Loucy (cell line): ENCODE measurements at regions not wholly inside any gene's neighbourhood (a gene's known extent, or its start where the extent isn't known, plus 50 kb on each side); places are given as distances from the start of the nearest gene placed in this dataset.

Source experiments
- H2AFZ ChIP-seq: fragments of 200-600 bp; sonication (generic); 2 replicates; pipeline ENCODE4 v1.6.0; 2016; ENCODE audit warnings: antibody characterized with exemption, mild to moderate bottlenecking, low read length, moderate library complexity
- H3F3A ChIP-seq: fragments of 200-600 bp; 2 replicates; pipeline ENCODE4 v1.6.0; 2016; ENCODE audit warnings: antibody characterized with exemption, low read depth, mild to moderate bottlenecking
- H3K27me3 ChIP-seq: fragments of 200-600 bp; sonication (generic); 2 replicates; pipeline ENCODE4 v1.6.1; 2014; ENCODE audit warnings: low read length, mild to moderate bottlenecking; ENCODE audit not compliant: insufficient read depth, poor library complexity, severe bottlenecking
- H3K36me3 ChIP-seq: fragments of 200-600 bp; sonication (generic); 2 replicates; pipeline ENCODE4 v1.6.1; 2016; ENCODE audit warnings: low read length; ENCODE audit not compliant: insufficient read depth
- H3K4me1 ChIP-seq: fragments of 200-600 bp; sonication (generic); 2 replicates; pipeline ENCODE4 v1.5.1; 2014; ENCODE audit warnings: low read length, mild to moderate bottlenecking; ENCODE audit not compliant: insufficient read depth, poor library complexity, severe bottlenecking
- H3K4me2 ChIP-seq: fragments of 200-600 bp; sonication (generic); 2 replicates; pipeline ENCODE4 v1.6.0; 2014; ENCODE audit warnings: antibody characterized with exemption, low read length, low read depth, mild to moderate bottlenecking; ENCODE audit not compliant: poor library complexity, severe bottlenecking
- H3K4me3 ChIP-seq: fragments of 200-600 bp; sonication (generic); 2 replicates; pipeline ENCODE4 v1.5.1; 2014; ENCODE audit warnings: low read length, mild to moderate bottlenecking, mixed read lengths; ENCODE audit not compliant: poor library complexity, severe bottlenecking
- H3K79me2 ChIP-seq: fragments of 200-600 bp; sonication (generic); 2 replicates; pipeline ENCODE4 v1.6.1; 2014; ENCODE audit warnings: low read length; ENCODE audit not compliant: insufficient read depth
- H3K9ac ChIP-seq: fragments of 200-600 bp; sonication (generic); 2 replicates; pipeline ENCODE4 v1.6.0; 2014; ENCODE audit warnings: mild to moderate bottlenecking, low read depth, low read length, moderate library complexity; ENCODE audit not compliant: poor library complexity, severe bottlenecking
- H3K9me2 ChIP-seq: fragments of 200-600 bp; sonication (generic); replicated peaks from 2 replicates; pipeline ENCODE4 v1.6.1; 2016; ENCODE audit warnings: low read depth, low read length, mixed read lengths
- H3K9me3 ChIP-seq: fragments of 200-600 bp; sonication (generic); 2 replicates; pipeline ENCODE4 v1.6.1; 2014; ENCODE audit warnings: mild to moderate bottlenecking, antibody characterized with exemption, low read length, low read depth; ENCODE audit not compliant: insufficient read depth
- H4K20me1 ChIP-seq: fragments of 200-600 bp; sonication (generic); 2 replicates; pipeline ENCODE4 v1.6.0; 2014; ENCODE audit warnings: antibody characterized with exemption, low read length, mild to moderate bottlenecking; ENCODE audit not compliant: insufficient read depth, poor library complexity, severe bottlenecking
- EZH2phosphoT487 ChIP-seq: fragments of 200-600 bp; IDR thresholded peaks from 2 replicates; pipeline ENCODE4 v1.6.1; 2018; ENCODE audit warnings: antibody characterized with exemption, mild to moderate bottlenecking, moderate library complexity, borderline replicate concordance
- TF ChIP-seq, protein P1 (sequence below): fragments of 200-600 bp; sonication (generic); conservative IDR thresholded peaks from 2 replicates; pipeline ENCODE4 v1.5.1; 2014; ENCODE audit warnings: mild to moderate bottlenecking, antibody characterized with exemption, low read length

DNA sequence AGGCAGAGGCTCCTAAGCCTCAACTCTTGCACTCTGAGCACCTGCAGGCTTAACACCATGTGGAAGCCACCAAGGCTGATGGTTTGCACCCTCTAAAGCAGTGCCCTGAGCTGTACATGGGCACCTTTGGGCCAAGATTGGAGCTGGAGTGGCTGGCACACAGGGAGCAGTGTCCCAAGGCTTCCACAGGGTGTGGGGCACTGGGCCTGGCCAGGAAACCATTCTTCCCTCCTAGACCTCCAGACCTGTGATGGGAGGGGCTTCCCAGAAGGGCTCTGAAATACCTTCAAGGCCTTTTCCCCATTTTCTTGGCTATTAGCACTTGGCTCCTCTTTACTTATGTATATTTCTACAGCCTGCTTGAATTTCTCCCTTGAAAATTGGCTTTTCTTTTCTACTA lies 67.9 kb upstream of the PPM1J start:
- H3K4me1 ChIP-seq = no peaks in the 10 kb centered on the region
- no peaks in the 10 kb centered on the region for H3F3A ChIP-seq
- H3K36me3 ChIP-seq = no peaks in the 10 kb centered on the region
- no peak overlapping the region for H3K4me3 ChIP-seq
- no peak overlapping the region for H3K4me2 ChIP-seq
- no peaks in the 10 kb centered on the region for H3K79me2 ChIP-seq
- H2AFZ ChIP-seq = no peak overlapping the region
- H3K9ac ChIP-seq = no peak overlapping the region
- no peaks in the 10 kb centered on the region for H3K9me3 ChIP-seq
- no peaks in the 10 kb centered on the region for H3K9me2 ChIP-seq
- TF ChIP-seq EZH2phosphoT487 = no peak
- TF ChIP-seq, protein P1, sequence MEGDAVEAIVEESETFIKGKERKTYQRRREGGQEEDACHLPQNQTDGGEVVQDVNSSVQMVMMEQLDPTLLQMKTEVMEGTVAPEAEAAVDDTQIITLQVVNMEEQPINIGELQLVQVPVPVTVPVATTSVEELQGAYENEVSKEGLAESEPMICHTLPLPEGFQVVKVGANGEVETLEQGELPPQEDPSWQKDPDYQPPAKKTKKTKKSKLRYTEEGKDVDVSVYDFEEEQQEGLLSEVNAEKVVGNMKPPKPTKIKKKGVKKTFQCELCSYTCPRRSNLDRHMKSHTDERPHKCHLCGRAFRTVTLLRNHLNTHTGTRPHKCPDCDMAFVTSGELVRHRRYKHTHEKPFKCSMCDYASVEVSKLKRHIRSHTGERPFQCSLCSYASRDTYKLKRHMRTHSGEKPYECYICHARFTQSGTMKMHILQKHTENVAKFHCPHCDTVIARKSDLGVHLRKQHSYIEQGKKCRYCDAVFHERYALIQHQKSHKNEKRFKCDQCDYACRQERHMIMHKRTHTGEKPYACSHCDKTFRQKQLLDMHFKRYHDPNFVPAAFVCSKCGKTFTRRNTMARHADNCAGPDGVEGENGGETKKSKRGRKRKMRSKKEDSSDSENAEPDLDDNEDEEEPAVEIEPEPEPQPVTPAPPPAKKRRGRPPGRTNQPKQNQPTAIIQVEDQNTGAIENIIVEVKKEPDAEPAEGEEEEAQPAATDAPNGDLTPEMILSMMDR = no peak
- H4K20me1 ChIP-seq = no peaks in the 10 kb centered on the region
- H3K27me3 ChIP-seq = no peaks in the 10 kb centered on the region

DNA sequence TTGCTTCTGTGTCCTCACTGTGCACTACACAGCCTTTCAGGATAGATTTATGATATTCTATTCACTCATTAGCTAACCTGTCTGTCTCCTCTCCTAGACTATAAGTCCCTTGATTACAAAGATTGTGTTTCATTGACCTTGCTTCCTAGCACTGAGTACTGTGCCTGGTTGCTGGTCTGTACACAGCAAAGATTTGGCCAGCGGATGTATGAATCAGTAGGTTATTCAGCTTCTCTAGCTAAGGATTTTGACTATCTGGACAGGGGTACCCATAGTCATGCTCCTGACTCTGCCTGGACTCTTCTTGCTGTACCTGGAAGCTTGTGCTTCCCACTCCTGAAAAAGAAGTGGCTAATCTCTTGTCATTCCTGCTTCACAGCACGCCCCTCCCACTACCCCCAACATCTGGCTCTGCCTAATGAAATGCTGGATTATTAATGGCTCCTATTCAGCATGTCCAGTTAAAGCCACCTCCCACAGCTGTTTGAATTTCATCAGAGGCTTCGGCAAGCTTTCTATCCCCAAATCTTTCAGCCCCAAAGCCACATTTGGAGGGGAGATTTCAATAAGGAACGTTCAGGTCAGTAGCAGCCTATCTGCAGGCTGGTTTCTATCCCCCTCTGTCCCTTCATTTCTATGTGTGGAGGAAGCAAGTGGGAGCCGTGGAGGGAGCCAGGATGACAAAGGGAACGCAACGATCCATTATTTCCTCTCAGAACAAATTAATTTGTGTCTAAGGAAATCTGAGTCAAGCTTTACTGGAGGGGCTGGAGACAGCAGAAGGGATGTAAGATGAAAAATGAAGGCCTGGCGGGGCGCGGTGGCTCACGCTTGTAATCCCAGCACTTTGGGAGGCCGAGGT lies 64.8 kb upstream of the PPM1J start:
- Histone ChIP-seq H3K36me3 (no peaks in the 10 kb centered on the region), H3K27me3 (no peaks in the 10 kb centered on the region), H4K20me1 (no peaks in the 10 kb centered on the region), H3K9me2 (no peaks in the 10 kb centered on the region), H3K4me1 (no peaks in the 10 kb centered on the region), H3K4me2 (no peak overlapping the region), H2AFZ (no peak overlapping the region), H3K79me2 (no peaks in the 10 kb centered on the region), H3K4me3 (no peak overlapping the region), H3K9me3 (no peaks in the 10 kb centered on the region), H3K9ac (no peak overlapping the region), H3F3A (no peaks in the 10 kb centered on the region)
- TF ChIP-seq, protein P1 = no peak
- no peak for TF ChIP-seq EZH2phosphoT487

DNA sequence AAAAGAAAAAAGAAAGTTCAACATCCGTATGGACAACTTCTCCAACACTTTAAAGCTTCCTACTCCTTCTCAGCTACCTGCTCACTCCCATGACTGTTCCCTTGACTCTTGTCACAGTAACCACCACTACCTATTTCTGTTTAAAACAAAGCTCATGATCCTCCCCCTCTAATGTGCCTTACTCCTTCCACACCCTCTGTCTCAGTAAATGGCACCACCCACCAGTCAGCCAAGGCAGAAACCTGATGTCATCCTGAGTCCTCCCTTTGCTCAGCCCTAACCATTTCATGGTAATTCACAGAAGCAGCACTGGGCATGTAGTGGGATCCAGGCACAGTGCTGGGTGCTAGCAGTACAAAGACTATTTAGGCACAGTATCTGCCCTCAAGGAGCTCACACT lies 63.0 kb upstream of the PPM1J start:
- Histone ChIP-seq H3K4me2 (no peak overlapping the region), H2AFZ (no peak overlapping the region), H3K9ac (no peak overlapping the region), H3K4me3 (no peak overlapping the region), H3K27me3 (no peaks in the 10 kb centered on the region), H3K9me2 (no peaks in the 10 kb centered on the region), H3F3A (no peaks in the 10 kb centered on the region), H3K9me3 (no peaks in the 10 kb centered on the region), H4K20me1 (no peaks in the 10 kb centered on the region), H3K4me1 (no peaks in the 10 kb centered on the region), H3K36me3 (no peaks in the 10 kb centered on the region), H3K79me2 (no peaks in the 10 kb centered on the region)
- TF ChIP-seq, protein P1 = no peak
- no peak for TF ChIP-seq EZH2phosphoT487
